LNCAP (cell line): ENCODE measurements at regions not wholly inside any gene's neighbourhood (a gene's known extent, or its start where the extent isn't known, plus 50 kb on each side); places are given as distances from the start of the nearest gene placed in this dataset.

Experiments
- TF ChIP-seq, protein P1 (sequence below): fragments of 450-650 bp; IDR thresholded peaks from 2 replicates; pipeline ENCODE4 v1.5.1; 2017; ENCODE audit warnings: mild to moderate bottlenecking

DNA sequence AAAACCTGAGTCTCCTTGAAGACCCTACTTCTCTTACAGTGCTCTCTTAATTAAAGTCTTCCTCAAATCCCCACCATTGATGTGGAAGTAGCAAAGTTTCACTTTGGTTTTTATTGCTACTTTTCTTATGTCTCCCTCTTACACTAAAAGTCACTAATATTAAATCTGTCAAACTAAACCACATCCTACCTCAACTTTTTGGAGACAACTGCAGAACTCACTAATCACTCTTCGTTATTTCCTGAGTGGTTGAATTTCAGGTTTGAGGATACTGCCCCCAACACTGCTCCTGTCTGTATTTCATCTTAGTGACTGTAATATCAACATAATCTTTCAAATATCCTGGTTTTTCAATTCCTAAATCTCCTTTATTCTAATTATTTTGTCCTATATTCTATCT, 213.0 kb upstream of the PDE3A start:
- TF ChIP-seq, protein P1, sequence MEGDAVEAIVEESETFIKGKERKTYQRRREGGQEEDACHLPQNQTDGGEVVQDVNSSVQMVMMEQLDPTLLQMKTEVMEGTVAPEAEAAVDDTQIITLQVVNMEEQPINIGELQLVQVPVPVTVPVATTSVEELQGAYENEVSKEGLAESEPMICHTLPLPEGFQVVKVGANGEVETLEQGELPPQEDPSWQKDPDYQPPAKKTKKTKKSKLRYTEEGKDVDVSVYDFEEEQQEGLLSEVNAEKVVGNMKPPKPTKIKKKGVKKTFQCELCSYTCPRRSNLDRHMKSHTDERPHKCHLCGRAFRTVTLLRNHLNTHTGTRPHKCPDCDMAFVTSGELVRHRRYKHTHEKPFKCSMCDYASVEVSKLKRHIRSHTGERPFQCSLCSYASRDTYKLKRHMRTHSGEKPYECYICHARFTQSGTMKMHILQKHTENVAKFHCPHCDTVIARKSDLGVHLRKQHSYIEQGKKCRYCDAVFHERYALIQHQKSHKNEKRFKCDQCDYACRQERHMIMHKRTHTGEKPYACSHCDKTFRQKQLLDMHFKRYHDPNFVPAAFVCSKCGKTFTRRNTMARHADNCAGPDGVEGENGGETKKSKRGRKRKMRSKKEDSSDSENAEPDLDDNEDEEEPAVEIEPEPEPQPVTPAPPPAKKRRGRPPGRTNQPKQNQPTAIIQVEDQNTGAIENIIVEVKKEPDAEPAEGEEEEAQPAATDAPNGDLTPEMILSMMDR, result no peak

DNA sequence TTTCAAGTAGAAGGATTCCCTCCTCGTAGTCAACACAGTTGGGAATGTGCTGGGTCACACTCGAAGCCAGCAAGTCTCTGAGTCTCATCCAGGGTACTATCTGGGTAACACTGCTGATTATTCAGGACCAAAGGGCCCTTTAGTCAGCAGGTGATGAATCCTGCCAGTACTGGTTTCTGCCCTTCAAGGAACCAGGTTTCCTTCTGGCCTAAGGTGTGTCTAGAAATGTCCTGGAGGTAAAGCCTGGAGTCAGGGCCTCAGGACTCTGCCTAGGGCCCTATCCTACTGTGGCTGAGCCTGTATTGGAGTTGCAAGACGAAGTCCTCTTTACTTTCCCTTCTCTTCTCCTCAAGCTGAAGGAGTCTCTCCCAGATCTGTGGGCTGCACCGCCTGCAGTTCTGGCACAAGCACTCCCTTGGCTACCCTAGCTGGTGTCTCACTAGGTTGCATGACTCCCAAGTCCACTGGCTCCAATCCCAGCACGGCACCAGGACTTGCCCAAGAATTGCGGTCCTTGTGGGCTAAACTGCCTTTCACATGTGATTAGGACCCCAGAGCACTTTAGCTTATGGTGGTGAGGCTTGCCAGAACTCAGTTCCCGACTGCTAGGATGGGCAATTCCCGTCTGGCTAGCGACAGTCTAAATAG, 193.7 kb upstream of the PDE3A start:
- TF ChIP-seq, protein P1, result no peak

DNA sequence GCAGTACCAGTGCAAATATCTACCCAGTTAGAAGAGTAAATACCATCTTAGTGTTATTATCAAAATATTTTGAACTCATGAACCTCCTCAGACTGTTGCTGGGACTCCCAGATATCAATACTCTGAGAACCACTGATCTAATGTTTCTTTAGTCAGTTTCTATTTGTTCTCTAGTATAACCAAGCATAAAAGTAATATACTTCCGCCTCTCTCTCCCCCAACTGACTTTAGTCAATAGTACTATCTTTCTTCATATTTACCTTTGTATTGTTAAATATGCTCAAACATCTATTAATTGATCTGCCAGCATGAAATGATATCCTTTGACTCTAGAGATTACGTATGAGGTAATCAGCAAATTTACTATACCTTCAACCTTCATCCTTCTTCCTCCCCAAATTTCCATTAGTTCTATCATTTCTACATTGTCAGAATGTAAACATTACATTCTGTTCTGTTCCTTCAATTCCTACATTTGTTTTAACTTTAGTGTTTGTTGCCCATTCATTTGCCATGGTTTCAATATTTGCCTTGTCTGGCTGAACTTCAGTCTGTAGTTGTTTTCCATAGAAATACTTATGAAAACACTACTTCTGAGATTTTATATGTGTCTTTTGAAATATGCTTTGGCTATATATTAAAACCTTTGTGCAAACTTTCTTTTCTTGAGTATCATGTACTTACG, 192.5 kb upstream of the PDE3A start:
- TF ChIP-seq, protein P1, result no peak

DNA sequence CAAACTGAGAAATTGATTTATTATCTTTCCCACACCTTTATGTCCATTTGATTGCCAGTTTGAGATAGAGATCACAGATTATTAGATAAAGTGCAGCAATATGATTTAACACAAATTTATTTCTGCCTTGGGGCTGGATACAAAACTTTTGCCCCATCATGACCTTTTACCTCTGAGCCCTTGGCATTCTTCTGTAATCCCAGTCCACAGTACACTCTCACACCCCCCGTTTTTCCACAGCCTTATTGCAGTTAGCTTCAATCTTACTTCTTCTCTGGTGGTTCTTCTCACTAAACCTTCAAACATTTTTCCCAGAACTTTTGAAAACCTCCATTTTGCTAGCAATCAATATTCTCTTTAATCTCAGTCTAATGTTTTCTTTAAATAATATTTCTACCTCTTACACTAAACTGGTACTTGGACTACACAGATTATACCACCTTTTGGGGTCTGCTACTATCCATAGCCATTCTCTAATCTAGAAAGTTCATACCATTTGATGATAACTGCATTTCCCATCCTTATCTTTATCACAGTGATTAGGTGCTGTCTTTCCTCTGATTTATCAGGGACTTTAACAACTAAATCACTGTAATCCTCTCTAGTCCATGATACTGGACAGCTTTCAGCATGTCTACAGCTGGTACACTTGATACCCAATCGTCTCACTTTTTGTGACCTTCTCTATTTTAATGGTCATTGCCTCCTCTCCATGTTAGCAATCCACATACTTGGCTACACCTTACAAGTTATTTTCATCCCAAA, 186.7 kb upstream of the PDE3A start:
- TF ChIP-seq, protein P1, result no peak

DNA sequence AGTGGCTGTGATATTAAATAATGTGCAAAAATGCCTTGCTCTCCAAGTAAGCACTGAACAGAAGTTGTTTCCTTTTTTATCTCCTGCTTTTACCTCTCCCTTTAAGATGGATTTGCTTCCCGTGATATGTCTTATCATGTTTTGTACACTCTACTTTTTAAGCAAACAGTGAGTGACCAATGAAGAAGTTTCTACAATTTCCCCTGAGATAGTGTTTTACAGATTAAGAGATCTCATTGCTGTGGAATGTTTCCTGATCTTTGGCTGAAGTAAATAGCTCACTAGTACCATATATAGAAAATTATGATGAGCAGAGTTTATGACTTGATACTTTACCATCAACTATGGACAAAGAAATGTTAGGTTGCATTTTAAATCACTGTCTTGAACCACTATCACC, 184.8 kb upstream of the PDE3A start:
- TF ChIP-seq, protein P1, result no peak

DNA sequence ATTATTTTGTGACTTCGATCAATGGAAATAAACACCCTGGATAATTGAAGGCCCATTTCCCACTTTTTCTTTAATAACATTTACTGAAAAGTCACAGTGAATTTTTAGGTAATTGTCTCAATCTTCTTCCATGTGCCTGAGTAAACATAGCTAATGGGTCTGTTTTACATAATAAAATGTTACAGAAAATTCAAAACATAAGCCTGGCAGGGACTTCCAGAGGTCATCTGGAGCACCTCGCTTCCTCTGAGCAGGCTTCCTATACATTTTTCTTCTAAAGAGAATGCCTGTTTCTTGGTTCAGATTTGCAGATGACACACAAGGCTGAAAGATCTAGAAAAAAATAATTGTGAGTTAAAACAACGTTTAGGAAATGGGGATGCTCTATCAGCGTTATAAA, 183.8 kb upstream of the PDE3A start:
- TF ChIP-seq, protein P1, result no peak

DNA sequence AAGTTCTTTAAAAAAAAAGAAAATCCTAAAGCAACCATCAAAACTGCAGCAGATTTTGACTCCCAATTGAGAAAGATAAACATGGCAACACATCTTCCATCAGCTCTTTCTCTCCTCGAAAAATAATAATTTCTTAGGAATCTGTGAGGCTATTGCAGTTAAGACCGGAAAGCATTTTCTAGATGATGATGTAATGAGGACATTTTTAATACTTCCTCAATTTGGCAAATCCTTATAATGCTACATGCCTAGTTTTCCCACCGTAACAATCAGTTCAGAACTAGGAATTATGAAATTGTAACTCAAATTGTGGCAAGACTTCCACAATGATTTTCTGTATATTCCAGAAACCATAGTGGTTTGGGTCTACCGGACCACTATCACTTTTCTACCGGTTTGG, 180.9 kb upstream of the PDE3A start:
- TF ChIP-seq, protein P1, result no peak
